ENCODE measurements at regions not wholly inside any gene's neighbourhood (a gene's known extent, or its start where the extent isn't known, plus 50 kb on each side); places are given as distances from the start of the nearest gene placed in this dataset.
"Not testable (repeated sequence)": the region's sequence is repeated elsewhere in the genome, so short reads cannot be mapped to it uniquely, and the experiment has no call there.

- H3K27ac ChIP-seq (ENCODE audit: low read depth), result no peak overlapping the region
- H3K4me1 ChIP-seq (ENCODE audit: insufficient read depth), result no peaks in the 10 kb centered on the region
- no peak for DNase-seq (ENCODE audit: extremely low spot score)
- no peak overlapping the region for H3K4me3 ChIP-seq (ENCODE audit: low read depth, low read length)
- no peaks in the 10 kb centered on the region for H3K36me3 ChIP-seq (ENCODE audit: insufficient read depth)
Measured at GRCh38 chr7:91427051-91427450, 162.8 kb downstream of the FZD1 start.

DNA sequence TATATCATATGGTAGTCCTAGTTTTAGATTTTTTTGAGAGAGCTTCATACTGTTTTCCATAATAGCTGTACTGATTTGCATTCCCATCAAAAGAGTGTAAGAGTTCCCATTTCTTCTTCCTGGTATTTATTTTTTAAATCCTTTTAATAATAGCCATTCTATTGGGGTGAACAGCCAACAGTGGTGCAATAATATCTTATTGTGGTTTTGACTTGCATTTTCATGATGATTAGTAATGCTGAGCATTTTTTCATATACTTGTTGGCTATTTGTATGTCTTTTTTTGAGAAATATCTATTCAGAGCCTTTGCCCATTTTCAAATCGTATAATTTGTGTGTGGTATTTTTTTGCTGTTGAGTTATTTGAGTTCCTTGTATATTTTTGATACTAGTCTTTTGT lies 167.4 kb downstream of the FZD1 start:
- no peaks in the 10 kb centered on the region for H3K4me1 ChIP-seq (ENCODE audit: insufficient read depth)
- 91% methylated on average over 1 of the region's 1 CpG for WGBS
- DNase-seq (ENCODE audit: extremely low spot score), result no peak
- H3K4me3 ChIP-seq (ENCODE audit: low read depth, low read length), result no peak overlapping the region
- H3K27ac ChIP-seq (ENCODE audit: low read depth), result no peak overlapping the region
- no peaks in the 10 kb centered on the region for H3K36me3 ChIP-seq (ENCODE audit: insufficient read depth)

DNA sequence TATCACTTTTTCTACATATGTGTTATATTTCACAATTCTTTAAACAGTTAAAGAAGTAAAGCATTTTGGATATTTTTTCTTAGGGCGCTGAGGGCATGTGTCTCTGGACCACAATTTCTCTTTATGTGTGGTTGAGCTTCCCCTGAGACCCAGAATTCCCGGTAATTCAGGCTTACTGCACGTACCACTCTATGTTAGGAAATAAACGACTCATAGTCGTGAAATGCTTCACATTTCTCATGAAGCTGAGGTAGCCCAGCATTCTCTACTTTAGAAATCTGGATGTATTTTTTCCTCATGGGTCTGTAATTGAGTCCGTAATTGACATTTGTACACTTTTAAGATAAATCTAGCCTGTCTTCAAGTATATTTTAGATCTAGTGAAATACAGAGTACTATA lies 170.6 kb downstream of the FZD1 start:
- 75% methylated on average over 6 of the region's 6 CpGs for WGBS
- Histone ChIP-seq H3K4me3 (ENCODE audit: low read depth, low read length) (no peak overlapping the region), H3K36me3 (ENCODE audit: insufficient read depth) (no peaks in the 10 kb centered on the region), H3K27ac (ENCODE audit: low read depth) (no peak overlapping the region), H3K4me1 (ENCODE audit: insufficient read depth) (no peaks in the 10 kb centered on the region)
- DNase-seq (ENCODE audit: extremely low spot score), result no peak

GRCh38 chr7:91435381-91436059 lies 171.3 kb downstream of the FZD1 start:
- no peak for DNase-seq (ENCODE audit: extremely low spot score)
- WGBS, result 87% methylated on average over 2 of the region's 2 CpGs
- H3K4me3 ChIP-seq (ENCODE audit: low read depth, low read length), result no peak overlapping the region

GRCh38 chr7:91436655-91437054 lies 172.4 kb downstream of the FZD1 start:
- Histone ChIP-seq H3K27ac (ENCODE audit: low read depth) (no peak overlapping the region), H3K36me3 (ENCODE audit: insufficient read depth) (no peaks in the 10 kb centered on the region), H3K4me3 (ENCODE audit: low read depth, low read length) (no peak overlapping the region), H3K4me1 (ENCODE audit: insufficient read depth) (no peaks in the 10 kb centered on the region)
- peak; percentile 15 for DNase-seq (ENCODE audit: extremely low spot score)
- WGBS, result 50% methylated on average over 5 of the region's 5 CpGs

More at GRCh38 chr7:91435381-91436059, 171.3 kb downstream of the FZD1 start:
- Histone ChIP-seq H3K27ac (ENCODE audit: low read depth) (no peak overlapping the region), H3K36me3 (ENCODE audit: insufficient read depth) (no peaks in the 10 kb centered on the region), H3K4me1 (ENCODE audit: insufficient read depth) (no peaks in the 10 kb centered on the region)

GRCh38 chr7:91440198-91440597 lies 176.0 kb downstream of the FZD1 start:
- DNase-seq (ENCODE audit: extremely low spot score); H3K4me3 ChIP-seq (ENCODE audit: low read depth, low read length); H3K4me1 ChIP-seq (ENCODE audit: insufficient read depth); H3K27ac ChIP-seq (ENCODE audit: low read depth); H3K36me3 ChIP-seq (ENCODE audit: insufficient read depth): not testable (repeated sequence)
- WGBS, result 96% methylated on average over 1 of the region's 1 CpG

DNA sequence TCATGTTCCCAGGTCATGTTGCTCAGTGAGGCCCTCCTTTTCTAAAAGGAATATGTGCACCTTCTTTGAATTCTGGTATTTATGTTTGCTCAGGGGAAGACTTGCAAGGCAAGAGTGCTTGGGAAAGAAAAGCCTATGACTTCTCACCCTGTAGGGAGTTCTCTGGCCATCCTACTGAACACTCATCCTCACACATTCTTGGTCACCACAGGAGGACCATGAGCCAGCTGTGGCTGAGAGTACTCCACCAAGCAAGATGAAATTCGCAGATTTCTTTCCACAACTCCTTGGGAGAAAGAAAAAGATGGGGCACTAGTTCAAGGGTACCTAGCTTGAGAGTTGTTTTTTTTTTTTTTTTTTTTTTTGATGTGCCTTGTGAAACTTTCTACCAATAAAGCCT lies 179.6 kb downstream of the FZD1 start:
- WGBS, result 92% methylated on average over 1 of the region's 1 CpG
- no peaks in the 10 kb centered on the region for H3K4me1 ChIP-seq (ENCODE audit: insufficient read depth)
- no peak overlapping the region for H3K4me3 ChIP-seq (ENCODE audit: low read depth, low read length)
- no peak overlapping the region for H3K27ac ChIP-seq (ENCODE audit: low read depth)
- H3K36me3 ChIP-seq (ENCODE audit: insufficient read depth), result no peaks in the 10 kb centered on the region
- DNase-seq (ENCODE audit: extremely low spot score), result no peak

DNA sequence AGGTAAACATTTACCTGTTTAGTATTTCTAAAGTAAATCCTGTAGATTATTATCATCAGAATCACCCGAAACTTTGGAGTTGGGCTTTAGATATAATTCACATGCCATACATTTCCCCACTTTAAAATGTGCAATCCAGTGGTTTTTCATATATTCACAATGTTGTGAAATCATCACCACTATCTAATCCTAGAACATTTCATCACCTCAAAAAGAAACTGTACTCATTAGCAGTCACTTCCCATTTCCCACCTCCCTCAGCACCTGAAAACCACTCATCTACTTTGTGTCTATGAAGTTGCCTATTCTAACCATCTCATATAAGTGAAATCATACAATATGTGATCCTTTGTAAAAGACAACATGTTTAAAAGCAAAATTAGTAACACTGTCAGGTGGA lies 182.6 kb downstream of the FZD1 start:
- Histone ChIP-seq H3K4me3 (ENCODE audit: low read depth, low read length) (no peak overlapping the region), H3K4me1 (ENCODE audit: insufficient read depth) (no peaks in the 10 kb centered on the region), H3K36me3 (ENCODE audit: insufficient read depth) (no peaks in the 10 kb centered on the region), H3K27ac (ENCODE audit: low read depth) (no peak overlapping the region)
- WGBS, result 88% methylated on average over 1 of the region's 1 CpG
- no peak for DNase-seq (ENCODE audit: extremely low spot score)

GRCh38 chr7:91455411-91455810 lies 191.2 kb downstream of the FZD1 start:
- 91% methylated on average over 10 of the region's 10 CpGs for WGBS
- H3K27ac ChIP-seq (ENCODE audit: low read depth), result no peak overlapping the region

GRCh38 chr7:91457208-91457607 lies 193.0 kb downstream of the FZD1 start:
- H3K36me3 ChIP-seq (ENCODE audit: insufficient read depth), result no peaks in the 10 kb centered on the region
- no peak overlapping the region for H3K27ac ChIP-seq (ENCODE audit: low read depth)
- WGBS, result 69% methylated on average over 1 of the region's 1 CpG
- H3K4me3 ChIP-seq (ENCODE audit: low read depth, low read length), result no peak overlapping the region
- DNase-seq (ENCODE audit: extremely low spot score), result no peak
- no peaks in the 10 kb centered on the region for H3K4me1 ChIP-seq (ENCODE audit: insufficient read depth)

More at GRCh38 chr7:91455411-91455810, 191.2 kb downstream of the FZD1 start:
- H3K36me3 ChIP-seq (ENCODE audit: insufficient read depth), result no peaks in the 10 kb centered on the region
- no peak for DNase-seq (ENCODE audit: extremely low spot score)
- H3K4me1 ChIP-seq (ENCODE audit: insufficient read depth), result no peaks in the 10 kb centered on the region
- H3K4me3 ChIP-seq (ENCODE audit: low read depth, low read length), result no peak overlapping the region

DNA sequence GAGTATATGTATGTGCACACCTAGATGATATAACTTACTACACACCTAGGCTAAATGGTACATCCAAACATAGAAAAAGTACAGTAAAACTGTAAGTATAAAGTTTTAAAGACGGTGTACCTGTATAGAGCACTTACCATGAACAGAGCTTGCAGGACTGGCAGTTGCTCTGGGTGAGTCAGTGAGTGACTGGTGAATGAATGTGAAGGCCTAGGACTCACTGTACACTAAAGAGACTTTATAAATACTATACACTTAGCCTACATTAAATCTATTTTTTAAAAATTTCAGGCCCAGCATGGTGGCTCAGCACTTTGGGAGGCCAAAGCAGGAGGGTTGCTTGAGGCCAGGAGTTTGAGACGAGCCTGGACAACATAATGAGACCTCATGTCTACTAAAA lies 195.3 kb downstream of the FZD1 start:
- H3K4me3 ChIP-seq (ENCODE audit: low read depth, low read length), result no peak overlapping the region
- H3K27ac ChIP-seq (ENCODE audit: low read depth), result no peak overlapping the region
- no peaks in the 10 kb centered on the region for H3K4me1 ChIP-seq (ENCODE audit: insufficient read depth)
- DNase-seq (ENCODE audit: extremely low spot score), result no peak
- 94% methylated on average over 2 of the region's 2 CpGs for WGBS
- no peaks in the 10 kb centered on the region for H3K36me3 ChIP-seq (ENCODE audit: insufficient read depth)

- Histone ChIP-seq H3K4me1 (ENCODE audit: insufficient read depth) (no peaks in the 10 kb centered on the region), H3K4me3 (ENCODE audit: low read depth, low read length) (no peak overlapping the region), H3K27ac (ENCODE audit: low read depth) (no peak overlapping the region), H3K36me3 (ENCODE audit: insufficient read depth) (no peaks in the 10 kb centered on the region)
- WGBS, result 65% methylated on average over 1 of the region's 1 CpG
- no peak for DNase-seq (ENCODE audit: extremely low spot score)
Measured at GRCh38 chr7:91462316-91462715, 198.1 kb downstream of the FZD1 start.

DNA sequence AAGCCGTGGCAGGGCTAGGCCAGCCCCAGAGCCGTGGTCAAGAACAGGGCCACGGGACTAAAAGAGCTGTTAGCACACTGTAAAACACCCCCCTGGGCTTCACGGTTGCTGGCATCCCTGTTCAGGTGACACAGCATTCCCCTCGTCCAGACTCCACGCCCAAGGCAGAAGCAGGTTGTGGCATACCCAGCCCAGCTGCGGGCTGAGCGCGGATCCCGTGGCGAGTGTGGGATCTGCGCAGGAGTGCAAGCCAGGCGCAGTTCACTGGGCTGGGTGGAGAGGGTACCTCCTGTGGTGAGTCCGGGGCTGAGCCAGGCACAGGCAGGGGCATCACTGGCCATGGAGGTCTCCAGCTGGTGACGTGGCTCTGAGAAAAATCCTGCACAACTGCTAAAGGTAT lies 199.1 kb downstream of the FZD1 start:
- no peak overlapping the region for H3K27ac ChIP-seq (ENCODE audit: low read depth)
- H3K4me3 ChIP-seq (ENCODE audit: low read depth, low read length), result no peak overlapping the region
- H3K4me1 ChIP-seq (ENCODE audit: insufficient read depth), result no peaks in the 10 kb centered on the region
- DNase-seq (ENCODE audit: extremely low spot score), result no peak
- WGBS, result 88% methylated on average over 15 of the region's 15 CpGs
- H3K36me3 ChIP-seq (ENCODE audit: insufficient read depth), result no peaks in the 10 kb centered on the region

DNA sequence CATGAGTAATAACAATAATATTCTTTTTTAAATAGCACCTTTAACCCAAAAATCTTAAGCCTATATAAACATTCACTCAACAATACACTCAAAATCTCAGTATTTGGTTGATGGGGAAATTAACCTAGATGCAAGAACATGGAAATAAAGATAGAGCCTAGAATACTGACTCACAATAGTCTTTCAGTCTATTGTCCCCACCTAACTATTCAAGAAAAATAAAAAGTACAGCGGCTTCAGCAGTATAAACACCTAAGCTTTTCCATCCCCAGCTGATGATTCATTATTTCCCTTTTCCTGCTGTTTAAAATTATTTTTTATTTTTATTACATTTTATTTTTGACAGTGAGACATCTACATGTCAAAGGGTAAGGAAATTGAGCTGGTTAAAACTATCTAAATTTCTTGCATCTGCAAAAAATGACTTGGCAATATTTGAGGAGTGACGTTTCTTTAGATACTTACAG lies 201.4 kb downstream of the FZD1 start:
- Histone ChIP-seq H3K4me3 (ENCODE audit: low read depth, low read length) (no peak overlapping the region), H3K27ac (ENCODE audit: low read depth) (no peak overlapping the region), H3K4me1 (ENCODE audit: insufficient read depth) (no peaks in the 10 kb centered on the region), H3K36me3 (ENCODE audit: insufficient read depth) (no peaks in the 10 kb centered on the region)
- WGBS, result 76% methylated on average over 2 of the region's 2 CpGs
- no peak for DNase-seq (ENCODE audit: extremely low spot score)

DNA sequence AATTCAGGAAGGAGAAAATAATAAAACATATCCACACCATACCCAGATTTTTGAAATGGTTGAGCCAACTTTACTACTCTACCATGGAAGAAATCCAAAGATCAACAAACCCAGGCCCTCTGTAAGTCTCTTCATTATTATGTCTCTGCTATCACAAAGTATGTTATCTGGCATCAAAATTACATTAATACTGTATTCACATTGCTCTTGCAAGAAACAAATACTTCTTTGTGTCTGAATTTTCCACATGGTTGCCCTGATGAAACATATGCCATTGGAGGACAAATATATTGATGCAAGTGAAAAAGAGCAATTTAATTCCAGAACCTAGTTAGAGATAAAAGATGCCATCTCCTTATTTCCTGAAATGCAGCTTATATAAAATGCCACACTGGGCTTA lies 204.0 kb downstream of the FZD1 start:
- H3K4me3 ChIP-seq (ENCODE audit: low read depth, low read length), result no peak overlapping the region

More for the DNA sequence above, 204.0 kb downstream of the FZD1 start:
- no peaks in the 10 kb centered on the region for H3K4me1 ChIP-seq (ENCODE audit: insufficient read depth)
- DNase-seq (ENCODE audit: extremely low spot score), result no peak
- H3K27ac ChIP-seq (ENCODE audit: low read depth), result no peak overlapping the region
- H3K36me3 ChIP-seq (ENCODE audit: insufficient read depth), result no peaks in the 10 kb centered on the region
